ENCODE measurements at regions not wholly inside any gene's neighbourhood (a gene's known extent, or its start where the extent isn't known, plus 50 kb on each side); places are given as distances from the start of the nearest gene placed in this dataset.

DNA sequence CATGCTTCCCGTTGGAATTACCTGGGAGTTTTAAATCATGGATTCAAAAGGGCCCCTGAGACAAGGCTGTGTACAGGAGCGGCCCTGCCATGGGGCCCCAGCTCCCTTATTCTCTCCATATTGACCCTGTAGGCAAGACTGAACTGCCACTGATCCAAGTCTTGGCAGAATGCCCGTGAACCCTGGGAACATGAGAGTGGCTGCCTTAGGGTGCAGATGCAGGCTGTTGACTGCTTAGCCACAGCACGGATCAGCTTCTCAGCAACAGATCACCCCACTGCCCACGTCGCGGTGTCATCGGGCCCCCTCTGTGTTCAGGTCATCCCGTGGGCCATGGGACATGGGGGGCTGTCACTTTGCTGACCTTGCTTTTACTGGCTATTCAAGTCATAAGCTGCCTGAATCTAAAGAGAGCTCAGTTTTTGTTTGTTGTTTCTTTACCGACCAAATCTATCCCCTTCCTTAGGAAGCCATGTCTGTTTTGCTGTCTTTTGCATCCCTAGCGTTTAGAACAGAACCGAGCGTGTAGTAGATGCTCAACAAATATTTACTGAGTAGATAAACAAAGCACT is 83.4 kb downstream of the MATN1 start:
- no peak for TF ChIP-seq EZH2phosphoT487 (IDR thresholded peaks at IDR 0.05; ENCODE audit: borderline replicate concordance)
- TF ChIP-seq, protein P1, sequence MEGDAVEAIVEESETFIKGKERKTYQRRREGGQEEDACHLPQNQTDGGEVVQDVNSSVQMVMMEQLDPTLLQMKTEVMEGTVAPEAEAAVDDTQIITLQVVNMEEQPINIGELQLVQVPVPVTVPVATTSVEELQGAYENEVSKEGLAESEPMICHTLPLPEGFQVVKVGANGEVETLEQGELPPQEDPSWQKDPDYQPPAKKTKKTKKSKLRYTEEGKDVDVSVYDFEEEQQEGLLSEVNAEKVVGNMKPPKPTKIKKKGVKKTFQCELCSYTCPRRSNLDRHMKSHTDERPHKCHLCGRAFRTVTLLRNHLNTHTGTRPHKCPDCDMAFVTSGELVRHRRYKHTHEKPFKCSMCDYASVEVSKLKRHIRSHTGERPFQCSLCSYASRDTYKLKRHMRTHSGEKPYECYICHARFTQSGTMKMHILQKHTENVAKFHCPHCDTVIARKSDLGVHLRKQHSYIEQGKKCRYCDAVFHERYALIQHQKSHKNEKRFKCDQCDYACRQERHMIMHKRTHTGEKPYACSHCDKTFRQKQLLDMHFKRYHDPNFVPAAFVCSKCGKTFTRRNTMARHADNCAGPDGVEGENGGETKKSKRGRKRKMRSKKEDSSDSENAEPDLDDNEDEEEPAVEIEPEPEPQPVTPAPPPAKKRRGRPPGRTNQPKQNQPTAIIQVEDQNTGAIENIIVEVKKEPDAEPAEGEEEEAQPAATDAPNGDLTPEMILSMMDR (conservative IDR thresholded peaks at IDR 0.05; ENCODE audit: low read length) = no peak
